ENCODE measurements at regions not wholly inside any gene's neighbourhood (a gene's known extent, or its start where the extent isn't known, plus 50 kb on each side); places are given as distances from the start of the nearest gene placed in this dataset.

GRCh38 chr15:38668898-38669391 lies 104.3 kb upstream of the RASGRP1 start:
- Histone ChIP-seq H2AFZ (ENCODE audit: low read length) (peak overlapping the region; percentile 41; the same call in 1 of the 2 replicates), H3K23ac (ENCODE audit: insufficient read length) (no peak overlapping the region), H3K27ac (ENCODE audit: low read depth, low read length) (no peak overlapping the region), H3K9me3 (ENCODE audit: insufficient read depth in 2 of 2, low read depth in 1 of 2, low read length in 1 of 2) (no peaks in the 10 kb centered on the region), H3K14ac (ENCODE audit: insufficient read length) (no peak overlapping the region), H3K18ac (ENCODE audit: extremely low read depth, low read length) (no peak overlapping the region), H4K91ac (replicated peaks; ENCODE audit: insufficient read length, low read length) (no peak overlapping the region), H4K20me1 (replicated peaks in 1 of 2; ENCODE audit: control insufficient read depth in 1 of 2, insufficient read depth in 2 of 2, low read length in 2 of 2) (no peaks in the 10 kb centered on the region), H4K8ac (ENCODE audit: extremely low read depth, insufficient read depth, low read length) (no peak overlapping the region), H3K56ac (replicated peaks; ENCODE audit: insufficient read length, low read depth, low read length) (no peak overlapping the region), H3K79me1 (ENCODE audit: low read depth, low read length) (no peaks in the 10 kb centered on the region), H2AK5ac (ENCODE audit: low read depth, low read length) (no peak overlapping the region), H3K4me1 (replicated peaks in 1 of 4; ENCODE audit: control insufficient read depth in 3 of 4, insufficient read depth in 4 of 4, low read length in 3 of 4) (peaks cover 0 to 5% (median 2%) of the 10 kb centered on the region in 4 experiments; a peak in 3 of 7 replicates), H3K79me2 (ENCODE audit: control insufficient read depth in 1 of 2, insufficient read depth in 2 of 2, low read length in 2 of 2) (no peaks in the 10 kb centered on the region), H3K27me3 (replicated peaks in 1 of 4; ENCODE audit: control insufficient read depth in 3 of 4, extremely low read depth in 1 of 4, insufficient read depth in 3 of 4, low read length in 3 of 4) (peaks cover 0 to 1% (median 0%) of the 10 kb centered on the region in 4 experiments; a peak in 1 of 7 replicates), H3K9ac (replicated peaks in 1 of 4; ENCODE audit: extremely low read depth in 1 of 4, low read depth in 3 of 4, low read length in 3 of 4) (no peak overlapping the region), H2BK5ac (ENCODE audit: low read depth, low read length) (no peak overlapping the region), H3K4me3 (ENCODE audit: extremely low read depth in 1 of 4, insufficient read depth in 2 of 4, low read depth in 3 of 4, low read length in 4 of 4) (no peak overlapping the region), H3K23me2 (ENCODE audit: low read depth, low read length) (no peaks in the 10 kb centered on the region), H3K4me2 (ENCODE audit: insufficient read depth in 1 of 2, low read depth in 2 of 2, low read length in 2 of 2) (no peak overlapping the region), H2BK120ac (replicated peaks; ENCODE audit: low read depth, low read length) (no peak overlapping the region), H3K4ac (replicated peaks; ENCODE audit: insufficient read length, low read depth, low read length) (no peak overlapping the region), H4K5ac (ENCODE audit: insufficient read length, low read depth, low read length) (no peak overlapping the region), H2BK12ac (ENCODE audit: low read depth, low read length) (no peak overlapping the region), H3K36me3 (ENCODE audit: control insufficient read depth in 2 of 4, insufficient read depth in 4 of 4, low read length in 3 of 4) (no peaks in the 10 kb centered on the region), H2BK15ac (ENCODE audit: low read length) (no peak overlapping the region), H2BK20ac (ENCODE audit: low read length) (no peak overlapping the region)
- no peak for FAIRE-seq
- DNase-seq (ENCODE audit: low read depth in 1 of 2, low spot score in 2 of 2) = no peak
- WGBS, 2 experiments (ENCODE audit: extremely low coverage in 1 of 2, insufficient coverage in 1 of 2, insufficient read length in 1 of 2, insufficient replicate concordance in 2 of 2, low coverage in 1 of 2, low lambda C conversion rate in 2 of 2, missing lambda C conversion rate in 1 of 2) = 75% methylated on average over 8 of the region's 8 CpGs; no CpG with 5 or more reads in 1 of the 2 experiments
- ChIA-PET POLR2A (ENCODE audit: partially characterized antibody) (no interaction called here), CTCF (ENCODE audit: partially characterized antibody) (interaction anchor here (0.7 to 2.8 kb wide), 7 partner anchors 9 to 30 kb away, joined by 3 to 9 read pairs (median 5); no protein-coding TSS in a partner anchor)
- TF ChIP-seq CTBP2 (IDR thresholded peaks at IDR 0.05; ENCODE audit: borderline replicate concordance, insufficient read depth, insufficient read length, low read length) (no peak), TBP (IDR thresholded peaks at IDR 0.05; ENCODE audit: low read depth, low read length) (peak; percentile 40; the same call in 1 of the 2 replicates), SIX5 (IDR thresholded peaks at IDR 0.05; ENCODE audit: low read depth, low read length) (no peak), SRF (IDR thresholded peaks at IDR 0.05; ENCODE audit: low read depth, low read length) (no peak), NRF1 (IDR thresholded peaks at IDR 0.05; ENCODE audit: low read depth, low read length) (no peak), CEBPB (IDR thresholded peaks at IDR 0.05; ENCODE audit: low read depth, low read length) (no peak), POLR2A (IDR thresholded peaks at IDR 0.05; ENCODE audit: control extremely low read depth in 1 of 2, low read depth in 2 of 2, low read length in 2 of 2) (no peak), NANOG (IDR thresholded peaks at IDR 0.05; ENCODE audit: insufficient read depth, low read depth, low read length, poor library complexity, severe bottlenecking) (no peak)
- TF ChIP-seq, protein P1, sequence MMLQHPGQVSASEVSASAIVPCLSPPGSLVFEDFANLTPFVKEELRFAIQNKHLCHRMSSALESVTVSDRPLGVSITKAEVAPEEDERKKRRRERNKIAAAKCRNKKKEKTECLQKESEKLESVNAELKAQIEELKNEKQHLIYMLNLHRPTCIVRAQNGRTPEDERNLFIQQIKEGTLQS (IDR thresholded peaks at IDR 0.05; ENCODE audit: insufficient read depth, low read depth, low read length) = no peak
